ENCODE measurements at regions not wholly inside any gene's neighbourhood (a gene's known extent, or its start where the extent isn't known, plus 50 kb on each side); places are given as distances from the start of the nearest gene placed in this dataset.

DNA sequence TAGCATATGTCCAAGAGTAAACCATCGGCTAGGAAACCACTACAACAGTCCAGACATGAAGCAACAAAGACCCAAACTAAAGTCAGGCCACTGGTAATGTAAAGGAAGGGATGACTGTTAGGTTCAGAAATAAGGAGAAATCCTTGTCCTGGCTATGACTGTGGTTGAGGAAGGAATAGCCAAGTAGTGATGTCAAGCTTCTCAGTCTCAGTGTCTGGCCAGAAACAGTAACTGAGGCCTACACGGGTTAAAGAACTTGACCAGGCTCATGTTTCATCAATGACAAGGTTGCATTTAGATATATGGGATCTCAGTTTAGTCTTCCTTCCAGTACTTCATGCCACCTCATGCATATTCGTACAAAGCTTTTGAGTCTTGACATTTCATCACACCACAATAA lies 162.0 kb downstream of the ETAA1 start:
- Histone ChIP-seq H3K27ac (no peak overlapping the region), H3K4me3 (no peak overlapping the region), H3K9me3 (ENCODE audit: low read depth, low read length) (no peaks in the 10 kb centered on the region), H3K36me3 (ENCODE audit: insufficient read depth, low read length) (no peaks in the 10 kb centered on the region), H3K9ac (ENCODE audit: insufficient read length) (no peak overlapping the region)
- no peak for DNase-seq (ENCODE audit: low read depth, low spot score)
- TF ChIP-seq EZH2 (IDR thresholded peaks at IDR 0.05) (no peak), POLR2AphosphoS5 (IDR thresholded peaks at IDR 0.05; ENCODE audit: borderline replicate concordance, low read depth, low read length) (no peak)

DNA sequence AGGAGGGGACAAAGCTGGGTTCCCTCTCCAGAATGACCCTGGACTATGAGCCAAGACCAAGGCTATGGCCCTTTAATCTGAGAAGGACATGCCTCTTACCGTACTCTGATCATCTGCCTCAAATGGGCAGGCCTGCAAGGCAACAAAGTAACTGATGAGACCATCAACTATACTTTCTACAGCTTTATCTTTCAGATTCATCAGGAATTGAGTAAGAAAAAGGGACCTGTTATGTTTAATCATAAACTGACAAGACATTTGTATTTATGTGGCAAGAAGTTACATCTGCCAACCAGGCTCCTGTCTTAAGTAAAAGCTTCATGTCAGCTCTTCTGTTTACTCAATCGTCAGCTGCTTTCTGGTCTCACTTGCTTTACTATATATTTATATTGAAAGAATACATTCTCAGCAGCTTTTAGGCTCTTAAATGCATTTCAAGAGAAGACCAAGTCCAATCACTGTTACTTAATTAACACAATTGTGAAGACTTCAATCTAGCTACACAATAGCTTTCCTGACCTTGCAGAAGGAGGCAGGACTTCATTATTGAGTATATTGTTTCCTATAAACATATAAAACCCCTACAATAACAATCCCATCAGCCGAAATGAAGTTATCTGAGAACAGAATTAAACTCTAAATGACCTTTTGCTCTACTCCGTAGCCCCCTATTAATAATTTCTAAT lies 163.8 kb downstream of the ETAA1 start:
- TF ChIP-seq EZH2 (IDR thresholded peaks at IDR 0.05) (no peak), POLR2AphosphoS5 (IDR thresholded peaks at IDR 0.05; ENCODE audit: borderline replicate concordance, low read depth, low read length) (no peak), FOXP2 (optimal IDR thresholded peaks at IDR 0.05; ENCODE audit: control extremely low read depth, extremely low read length, insufficient read depth) (no peak)
- H3K27ac ChIP-seq, result no peak overlapping the region
- no peak overlapping the region for H3K4me3 ChIP-seq
- no peak for DNase-seq (ENCODE audit: low read depth, low spot score)
- no peaks in the 10 kb centered on the region for H3K36me3 ChIP-seq (ENCODE audit: insufficient read depth, low read length)
- no peak overlapping the region for H3K9ac ChIP-seq (ENCODE audit: insufficient read length)
- no peaks in the 10 kb centered on the region for H3K9me3 ChIP-seq (ENCODE audit: low read depth, low read length)

DNA sequence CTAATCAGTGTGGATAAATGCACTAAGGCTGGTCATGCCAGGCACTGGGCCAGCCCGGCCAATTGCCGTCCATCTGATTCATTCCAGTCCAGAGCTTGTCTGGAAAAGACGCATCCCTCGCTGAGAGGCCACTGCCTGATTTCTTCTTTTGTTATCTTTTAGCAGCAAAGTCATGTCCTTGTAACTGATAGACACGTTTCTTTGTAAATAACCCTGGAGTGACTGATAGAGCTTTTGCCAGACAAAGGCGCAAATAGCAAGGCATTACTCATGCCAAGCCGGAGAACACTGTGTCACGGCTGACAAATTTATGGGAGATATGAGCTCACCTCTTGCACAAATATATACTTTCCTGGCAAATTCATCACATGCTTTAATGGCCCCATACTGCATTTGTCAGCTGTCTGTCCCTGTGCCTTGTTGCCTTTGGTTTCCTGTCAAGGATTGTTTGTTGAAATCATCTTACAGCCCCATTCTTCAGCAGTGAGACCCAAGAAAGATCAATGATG lies 164.4 kb downstream of the ETAA1 start:
- H3K4me3 ChIP-seq, result no peak overlapping the region
- no peaks in the 10 kb centered on the region for H3K9me3 ChIP-seq (ENCODE audit: low read depth, low read length)
- no peak overlapping the region for H3K27ac ChIP-seq
- H3K9ac ChIP-seq (ENCODE audit: insufficient read length), result no peak overlapping the region
- no peaks in the 10 kb centered on the region for H3K36me3 ChIP-seq (ENCODE audit: insufficient read depth, low read length)
- no peak for DNase-seq (ENCODE audit: low read depth, low spot score)
- no peak for TF ChIP-seq FOXP2 (optimal IDR thresholded peaks at IDR 0.05; ENCODE audit: control extremely low read depth, extremely low read length, insufficient read depth)
- no peak for TF ChIP-seq POLR2AphosphoS5 (IDR thresholded peaks at IDR 0.05; ENCODE audit: borderline replicate concordance, low read depth, low read length)
- TF ChIP-seq EZH2 (IDR thresholded peaks at IDR 0.05), result no peak

DNA sequence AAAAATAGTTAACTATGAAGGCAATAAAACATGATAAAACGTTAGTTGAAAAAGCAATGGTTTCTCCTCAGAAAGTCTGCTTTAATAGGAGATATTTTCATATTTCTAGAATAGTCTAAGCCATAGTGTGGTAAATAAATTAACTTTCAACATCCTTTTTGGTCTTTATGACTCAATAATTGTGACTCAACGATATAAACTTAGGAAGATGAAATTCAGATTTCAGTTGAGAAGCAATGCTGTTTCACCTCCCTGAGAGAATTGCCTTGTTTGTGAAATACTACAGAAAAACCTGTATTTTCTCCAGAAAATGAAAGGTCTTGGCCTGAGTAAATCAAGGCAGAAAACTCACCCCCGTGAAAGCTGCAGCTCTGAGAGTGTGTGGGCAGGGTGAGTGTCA lies 166.9 kb downstream of the ETAA1 start:
- no peaks in the 10 kb centered on the region for H3K36me3 ChIP-seq (ENCODE audit: insufficient read depth, low read length)
- H3K4me3 ChIP-seq, result no peak overlapping the region
- TF ChIP-seq EZH2 (IDR thresholded peaks at IDR 0.05), result no peak
- TF ChIP-seq POLR2AphosphoS5 (IDR thresholded peaks at IDR 0.05; ENCODE audit: borderline replicate concordance, low read depth, low read length), result no peak
- TF ChIP-seq FOXP2 (optimal IDR thresholded peaks at IDR 0.05; ENCODE audit: control extremely low read depth, extremely low read length, insufficient read depth), result no peak
- H3K9me3 ChIP-seq (ENCODE audit: low read depth, low read length), result no peaks in the 10 kb centered on the region
- DNase-seq (ENCODE audit: low read depth, low spot score), result no peak
- H3K27ac ChIP-seq, result no peak overlapping the region
- H3K9ac ChIP-seq (ENCODE audit: insufficient read length), result no peak overlapping the region

DNA sequence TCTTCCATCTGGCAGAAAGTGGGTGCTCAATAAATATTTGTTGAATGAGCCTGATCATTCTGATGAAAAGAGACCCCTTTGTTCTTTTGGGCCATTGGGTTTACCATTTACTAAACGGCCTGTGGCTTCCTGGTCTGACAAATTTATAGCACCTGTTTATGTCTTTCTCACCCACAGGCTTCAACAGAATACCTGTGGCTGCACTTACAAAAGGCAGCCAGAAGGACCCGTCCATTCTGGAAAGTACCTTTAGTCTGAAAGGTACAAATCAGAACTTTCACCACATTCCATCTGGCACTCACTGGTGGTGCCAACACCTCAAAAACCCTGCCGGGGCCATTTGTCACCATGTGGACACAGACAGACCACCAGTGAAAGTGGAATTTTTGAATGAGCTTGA lies 167.5 kb downstream of the ETAA1 start:
- no peak for TF ChIP-seq EZH2 (IDR thresholded peaks at IDR 0.05)
- no peak for TF ChIP-seq POLR2AphosphoS5 (IDR thresholded peaks at IDR 0.05; ENCODE audit: borderline replicate concordance, low read depth, low read length)
- no peak for TF ChIP-seq FOXP2 (optimal IDR thresholded peaks at IDR 0.05; ENCODE audit: control extremely low read depth, extremely low read length, insufficient read depth)
- DNase-seq (ENCODE audit: low read depth, low spot score), result no peak
- no peaks in the 10 kb centered on the region for H3K36me3 ChIP-seq (ENCODE audit: insufficient read depth, low read length)

DNA sequence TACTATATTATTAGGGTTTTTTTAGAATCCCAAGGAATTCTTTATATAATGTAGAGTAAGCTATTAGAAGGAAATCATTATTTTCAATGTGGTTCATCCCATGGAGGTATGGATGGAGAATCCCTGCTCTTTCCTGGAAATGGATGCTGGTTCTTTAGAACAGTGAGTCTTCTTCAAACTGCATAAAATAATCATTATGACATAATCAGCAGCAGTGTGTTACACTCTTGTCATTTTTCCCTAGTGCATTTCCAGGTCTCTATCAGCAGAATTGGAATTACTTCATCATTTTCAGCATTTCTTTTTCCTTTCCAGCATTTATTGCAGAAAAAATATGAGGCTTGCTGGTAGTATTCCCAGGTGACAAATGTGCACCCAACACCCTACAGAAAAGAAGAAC lies 168.1 kb downstream of the ETAA1 start:
- no peak overlapping the region for H3K27ac ChIP-seq
- no peak overlapping the region for H3K9ac ChIP-seq (ENCODE audit: insufficient read length)
- DNase-seq (ENCODE audit: low read depth, low spot score), result no peak
- TF ChIP-seq POLR2AphosphoS5 (IDR thresholded peaks at IDR 0.05; ENCODE audit: borderline replicate concordance, low read depth, low read length) (no peak), EZH2 (IDR thresholded peaks at IDR 0.05) (no peak), FOXP2 (optimal IDR thresholded peaks at IDR 0.05; ENCODE audit: control extremely low read depth, extremely low read length, insufficient read depth) (no peak)
- H3K9me3 ChIP-seq (ENCODE audit: low read depth, low read length), result no peaks in the 10 kb centered on the region
- H3K4me3 ChIP-seq, result no peak overlapping the region
- H3K36me3 ChIP-seq (ENCODE audit: insufficient read depth, low read length), result no peaks in the 10 kb centered on the region

More for the DNA sequence above, 167.5 kb downstream of the ETAA1 start:
- Histone ChIP-seq H3K4me3 (no peak overlapping the region), H3K27ac (no peak overlapping the region), H3K9ac (ENCODE audit: insufficient read length) (no peak overlapping the region), H3K9me3 (ENCODE audit: low read depth, low read length) (no peaks in the 10 kb centered on the region)

DNA sequence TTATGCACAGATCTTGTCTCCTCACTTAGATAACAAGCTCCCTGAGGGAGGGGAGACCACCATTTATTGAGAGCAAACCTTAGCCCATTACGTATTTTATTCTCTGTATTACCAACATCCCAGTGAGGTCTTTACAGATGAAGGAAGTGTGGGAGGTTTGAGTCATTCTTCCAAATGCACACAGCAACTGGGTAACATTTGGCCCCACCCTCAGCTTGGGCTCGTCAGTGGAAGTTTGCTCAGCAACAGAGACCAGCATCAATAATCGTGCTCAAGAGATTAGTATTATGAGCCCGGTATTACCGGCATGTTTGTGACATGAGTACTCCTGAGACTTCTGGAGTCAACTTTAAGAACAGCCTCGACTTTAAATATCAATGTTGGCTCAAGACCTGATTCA lies 168.6 kb downstream of the ETAA1 start:
- H3K9ac ChIP-seq (ENCODE audit: insufficient read length), result no peak overlapping the region
- TF ChIP-seq FOXP2 (optimal IDR thresholded peaks at IDR 0.05; ENCODE audit: control extremely low read depth, extremely low read length, insufficient read depth), result no peak
- TF ChIP-seq POLR2AphosphoS5 (IDR thresholded peaks at IDR 0.05; ENCODE audit: borderline replicate concordance, low read depth, low read length), result no peak
- TF ChIP-seq EZH2 (IDR thresholded peaks at IDR 0.05), result no peak
- no peaks in the 10 kb centered on the region for H3K36me3 ChIP-seq (ENCODE audit: insufficient read depth, low read length)
- no peak overlapping the region for H3K4me3 ChIP-seq
- H3K9me3 ChIP-seq (ENCODE audit: low read depth, low read length), result no peaks in the 10 kb centered on the region
- no peak for DNase-seq (ENCODE audit: low read depth, low spot score)
- no peak overlapping the region for H3K27ac ChIP-seq

DNA sequence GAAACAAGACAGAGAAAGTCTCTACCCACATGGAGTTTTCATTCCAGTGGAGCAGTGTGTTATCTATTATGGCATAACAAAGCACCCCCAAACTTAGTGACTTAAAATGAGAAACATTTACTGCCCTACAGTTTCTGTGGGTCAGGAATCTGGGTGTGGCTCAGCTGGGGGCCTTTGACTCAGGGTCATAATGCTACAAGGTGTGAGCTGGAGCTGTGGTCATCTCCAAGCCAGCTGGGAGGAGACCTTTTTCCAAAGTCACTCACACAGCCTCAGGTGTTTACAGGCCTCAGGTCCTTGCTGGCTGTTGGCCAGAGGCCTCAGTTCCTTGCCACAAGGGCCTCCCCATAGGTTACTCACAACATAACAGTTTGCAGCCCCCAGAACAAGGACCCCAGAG lies 169.2 kb downstream of the ETAA1 start:
- Histone ChIP-seq H3K9ac (ENCODE audit: insufficient read length) (no peak overlapping the region), H3K27ac (no peak overlapping the region), H3K9me3 (ENCODE audit: low read depth, low read length) (no peaks in the 10 kb centered on the region), H3K4me3 (no peak overlapping the region), H3K36me3 (ENCODE audit: insufficient read depth, low read length) (no peaks in the 10 kb centered on the region)
- TF ChIP-seq EZH2 (IDR thresholded peaks at IDR 0.05) (no peak), FOXP2 (optimal IDR thresholded peaks at IDR 0.05; ENCODE audit: control extremely low read depth, extremely low read length, insufficient read depth) (no peak), POLR2AphosphoS5 (IDR thresholded peaks at IDR 0.05; ENCODE audit: borderline replicate concordance, low read depth, low read length) (no peak)
- DNase-seq (ENCODE audit: low read depth, low spot score), result no peak

All from SK-N-MC (cell line).